WTC11 (cell line): ENCODE measurements at regions not wholly inside any gene's neighbourhood (a gene's known extent, or its start where the extent isn't known, plus 50 kb on each side); places are given as distances from the start of the nearest gene placed in this dataset.

ENCODE experiments used
- ATAC-seq: fragments of 200-7000 bp; cut with Tn5 transposase; 2 replicates; pipeline ENCODE4 v1.10.0; 2021; ENCODE audit warnings: mild to moderate bottlenecking, moderate library complexity
- CTCF ChIA-PET: fragments of 300-600 bp; sonication (Branson Sonifier 250); formaldehyde crosslinking; loops from one replicate; lab custom pipeline; 2021; ENCODE audit warnings: antibody characterized with exemption; lab: Charles Lee
- POLR2A ChIA-PET: fragments of 350-600 bp; sonication (Branson Sonifier 250); formaldehyde crosslinking; loops from one replicate; lab custom pipeline; 2021; ENCODE audit warnings: antibody characterized with exemption; lab: Charles Lee
- DNase-seq: peaks from one replicate; pipeline ENCODE4 v3.0.0; 2021; ENCODE audit warnings: low spot score
- H3K27ac Mint-ChIP-seq: 2 replicates; pipeline ENCODE4 v1.8.0; 2021; ENCODE audit warnings: mixed read lengths
- H3K27me3 Mint-ChIP-seq: 2 replicates; pipeline ENCODE4 v1.8.0; 2021; ENCODE audit warnings: low read depth, mild to moderate bottlenecking, moderate library complexity, mixed read lengths
- H3K36me3 Mint-ChIP-seq: 2 replicates; pipeline ENCODE4 v1.8.0; 2021; ENCODE audit warnings: mixed read lengths
- H3K4me1 Mint-ChIP-seq: 2 replicates; pipeline ENCODE4 v1.8.0; 2022; ENCODE audit warnings: mixed read lengths
- H3K4me3 Mint-ChIP-seq: 2 replicates; pipeline ENCODE4 v1.8.0; 2021; ENCODE audit warnings: mild to moderate bottlenecking, moderate library complexity, mixed read lengths
- H3K9me3 Mint-ChIP-seq: 2 replicates; pipeline ENCODE4 v1.8.0; 2021; ENCODE audit warnings: mixed read lengths
- ATF6 ChIP-seq: sonication (generic); formaldehyde crosslinking; IDR thresholded peaks from 2 replicates; pipeline ENCODE4 v1.8.1; 2023; ENCODE audit warnings: mild to moderate bottlenecking, missing genetic modification reagents
- CBFB ChIP-seq: sonication (generic); formaldehyde crosslinking; IDR thresholded peaks from 2 replicates; pipeline ENCODE4 v1.8.1; 2022; ENCODE audit warnings: mild to moderate bottlenecking, low read depth, missing genetic modification reagents
- CREB1 ChIP-seq: sonication (generic); formaldehyde crosslinking; IDR thresholded peaks from 2 replicates; pipeline ENCODE4 v1.8.0; 2023; ENCODE audit warnings: mild to moderate bottlenecking, missing genetic modification reagents
- E2F4 ChIP-seq: sonication (generic); formaldehyde crosslinking; IDR thresholded peaks from 2 replicates; pipeline ENCODE4 v1.8.1; 2022; ENCODE audit warnings: low read depth, mild to moderate bottlenecking, moderate library complexity, missing genetic modification reagents, borderline replicate concordance
- GTF2I ChIP-seq: fragments of 250-450 bp; sonication (Bioruptor Pico); conservative IDR thresholded peaks from 2 replicates; pipeline ENCODE4 v1.4.0; 2021; ENCODE audit warnings: mild to moderate bottlenecking
- PRDM15 ChIP-seq: sonication (generic); formaldehyde crosslinking; IDR thresholded peaks from 2 replicates; pipeline ENCODE4 v1.8.0; 2022; ENCODE audit warnings: missing genetic modification reagents
- PREB ChIP-seq: sonication (generic); formaldehyde crosslinking; IDR thresholded peaks from 2 replicates; pipeline ENCODE4 v1.8.1; 2022; ENCODE audit warnings: mild to moderate bottlenecking, missing genetic modification reagents, moderate library complexity, borderline replicate concordance
- STAT6 ChIP-seq: sonication (generic); formaldehyde crosslinking; conservative IDR thresholded peaks from 2 replicates; pipeline ENCODE4 v1.8.1; 2023; ENCODE audit warnings: mild to moderate bottlenecking, low read depth, missing genetic modification reagents, moderate library complexity
- USF1 ChIP-seq: sonication (generic); formaldehyde crosslinking; IDR thresholded peaks from 2 replicates; pipeline ENCODE4 v1.8.0; 2022; ENCODE audit warnings: mild to moderate bottlenecking, missing genetic modification reagents
- ZBTB21 ChIP-seq: sonication (generic); formaldehyde crosslinking; IDR thresholded peaks from 2 replicates; pipeline ENCODE4 v1.8.1; 2023; ENCODE audit warnings: mild to moderate bottlenecking, missing genetic modification reagents, borderline replicate concordance
- ZNF425 ChIP-seq: fragments of 250-450 bp; sonication (Bioruptor Pico); conservative IDR thresholded peaks from 2 replicates; pipeline ENCODE4 v1.9.0; 2021; ENCODE audit warnings: mild to moderate bottlenecking
- ZNF532 ChIP-seq: fragments of 250-450 bp; sonication (Bioruptor Pico); IDR thresholded peaks from 2 replicates; pipeline ENCODE4 v1.9.0; 2021; ENCODE audit warnings: mild to moderate bottlenecking, borderline replicate concordance

GRCh38 chr9:73893230-73893629, 603.9 kb upstream of the RORB start (continued):
- TF ChIP-seq PRDM15 (no peak), CBFB (CRISPR knock-in tag) (no peak), CREB1 (CRISPR knock-in tag) (no peak), ZNF425 (CRISPR knock-in tag) (no peak), USF1 (CRISPR knock-in tag) (no peak), STAT6 (no peak)

- Mint-ChIP-seq H3K4me1 (no peaks in the 10 kb centered on the region), H3K9me3 (peaks cover 18% of the 10 kb centered on the region), H3K4me3 (no peak overlapping the region), H3K36me3 (no peaks in the 10 kb centered on the region), H3K27ac (no peak overlapping the region), H3K27me3 (no peaks in the 10 kb centered on the region)
- DNase-seq, result no peak
- ChIA-PET CTCF (no interaction called here), POLR2A (no interaction called here)
- TF ChIP-seq GTF2I (CRISPR knock-in tag), result no peak
- no peak for TF ChIP-seq ZBTB21 (CRISPR knock-in tag)
- no peak for TF ChIP-seq E2F4
- TF ChIP-seq ATF6 (CRISPR knock-in tag), result no peak
- TF ChIP-seq ZNF532 (CRISPR knock-in tag), result no peak
- TF ChIP-seq PREB (CRISPR knock-in tag), result no peak
- no peak for ATAC-seq
These were observed 601.1 kb upstream of the RORB start for GRCh38 chr9:73896061-73896460.
